ENCODE measurements at regions not wholly inside any gene's neighbourhood (a gene's known extent, or its start where the extent isn't known, plus 50 kb on each side); places are given as distances from the start of the nearest gene placed in this dataset.

GRCh38 chr2:220015576-220015975 lies 388.1 kb downstream of the SLC4A3 start:
- no peak overlapping the region for H2AFZ ChIP-seq (ENCODE audit: low read length)
- H3K27me3 ChIP-seq (ENCODE audit: insufficient read depth, low read length), result no peaks in the 10 kb centered on the region
- no peaks in the 10 kb centered on the region for H3K9me3 ChIP-seq (ENCODE audit: control insufficient read depth, low read depth, low read length)
- WGBS (ENCODE audit: extremely low coverage, insufficient read length, low lambda C conversion rate), result no CpG with 5 or more reads among the region's 1 CpG
- no peak overlapping the region for H4K91ac ChIP-seq (ENCODE audit: insufficient read length, low read depth, low read length)
- H3K4me2 ChIP-seq (ENCODE audit: insufficient read depth, insufficient read length, low read length), result no peak overlapping the region
- H3K79me2 ChIP-seq (ENCODE audit: insufficient read depth, low read length), result no peaks in the 10 kb centered on the region
- no peak overlapping the region for H3K14ac ChIP-seq (ENCODE audit: insufficient read depth, low read length)
- H3K56ac ChIP-seq (ENCODE audit: insufficient read length, low read depth, low read length), result no peak overlapping the region
- H2BK5ac ChIP-seq (ENCODE audit: insufficient read length, low read length), result no peak overlapping the region
- H3K27ac Mint-ChIP-seq, result no peak overlapping the region
- H4K5ac ChIP-seq (ENCODE audit: insufficient read length, low read depth, low read length), result no peak overlapping the region
- no peaks in the 10 kb centered on the region for H3K4me1 ChIP-seq (ENCODE audit: insufficient read depth, low read length)
- no peaks in the 10 kb centered on the region; a peak in 1 of 5 replicates for H3K9me3 Mint-ChIP-seq
- H3K18ac ChIP-seq (ENCODE audit: insufficient read length, low read depth, low read length), result no peak overlapping the region
- H4K8ac ChIP-seq (replicated peaks; ENCODE audit: insufficient read length, low read depth, low read length), result no peak overlapping the region
- H3K4me1 Mint-ChIP-seq, result no peaks in the 10 kb centered on the region
- H3K4me3 Mint-ChIP-seq, result no peak overlapping the region
- H3K36me3 Mint-ChIP-seq (ENCODE audit: insufficient read depth in 1 of 3, low read depth in 3 of 3), result no peaks in the 10 kb centered on the region
- H3K23ac ChIP-seq (ENCODE audit: insufficient read length, low read depth, low read length), result no peak overlapping the region
- H4K20me1 ChIP-seq (ENCODE audit: control insufficient read depth, insufficient read depth, insufficient read length), result no peaks in the 10 kb centered on the region
- H2BK12ac ChIP-seq (ENCODE audit: insufficient read length, low read depth, low read length), result no peak overlapping the region
- no peak for TF ChIP-seq CTCF (conservative IDR thresholded peaks at IDR 0.05)
- DNase-seq, result no peak
- no peak overlapping the region for H3K9ac ChIP-seq (ENCODE audit: extremely low read depth, insufficient read length, low read length)
- no peaks in the 10 kb centered on the region for H3K27me3 Mint-ChIP-seq (ENCODE audit: low read depth)
- H2BK15ac ChIP-seq (ENCODE audit: low read depth, low read length), result no peak overlapping the region
- no peak overlapping the region for H3K27ac ChIP-seq (ENCODE audit: insufficient read length, low read depth, low read length)
- no peak overlapping the region for H2BK120ac ChIP-seq (ENCODE audit: low read depth, low read length, poor library complexity, severe bottlenecking)
- no peak overlapping the region for H3K4ac ChIP-seq (ENCODE audit: low read depth, low read length)
- H3K79me1 ChIP-seq (ENCODE audit: insufficient read depth, low read depth, low read length, poor library complexity, severe bottlenecking), result no peaks in the 10 kb centered on the region
- no peak overlapping the region for H2AK5ac ChIP-seq (ENCODE audit: insufficient read length, low read length)
- no peaks in the 10 kb centered on the region for H3K23me2 ChIP-seq (ENCODE audit: insufficient read length, low read depth, low read length, poor library complexity, severe bottlenecking)
- no peak overlapping the region for H2BK20ac ChIP-seq (ENCODE audit: low read depth, low read length, poor library complexity, severe bottlenecking)
- no peak overlapping the region for H3T11ph ChIP-seq (ENCODE audit: low read length)
